GM21367 (cell line): ENCODE measurements at regions not wholly inside any gene's neighbourhood (a gene's known extent, or its start where the extent isn't known, plus 50 kb on each side); places are given as distances from the start of the nearest gene placed in this dataset.

Experiments
- ATAC-seq: cut with Tn5 transposase; IDR thresholded peaks from one replicate; pipeline ENCODE4 v1.9.1; 2021; ENCODE audit not compliant: unreplicated experiment

DNA sequence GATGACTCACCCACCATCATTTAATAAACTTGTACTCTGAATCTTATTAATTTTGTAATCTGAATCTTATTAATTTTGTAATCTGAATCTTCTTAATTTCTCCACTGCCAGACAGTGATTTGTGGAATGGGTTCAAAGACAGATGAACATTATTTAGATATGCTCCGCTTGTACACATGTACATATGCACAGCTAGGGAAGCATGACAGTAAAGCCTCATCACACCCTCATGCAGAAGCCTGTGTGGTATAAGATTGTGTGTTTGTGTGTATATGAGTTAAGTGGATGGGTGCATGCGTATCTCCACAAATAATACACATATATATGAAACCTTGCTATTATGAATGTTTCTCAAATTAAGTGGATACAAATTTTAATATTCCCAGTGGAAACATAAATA lies 318.5 kb upstream of the SFRP2 start:
- no peak for ATAC-seq

DNA sequence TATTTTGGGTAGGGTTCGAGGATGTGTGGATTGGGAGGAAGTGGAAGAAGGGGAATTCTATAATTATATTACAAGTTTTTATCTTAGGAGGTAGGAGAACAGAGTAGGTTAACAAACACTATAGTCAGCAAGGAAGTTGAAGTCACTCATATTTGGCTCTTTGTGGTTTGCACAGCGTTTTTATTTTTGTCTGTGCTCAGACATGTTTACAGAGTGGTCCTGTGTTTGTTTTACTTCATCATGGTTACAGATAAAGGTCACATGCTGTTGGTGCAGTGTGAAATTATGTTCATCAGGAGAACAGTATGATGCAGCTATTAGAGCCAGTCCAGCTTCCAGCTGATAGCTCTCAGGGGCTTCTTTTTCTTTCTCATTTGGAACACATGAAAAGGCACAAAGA lies 299.9 kb upstream of the SFRP2 start:
- ATAC-seq = no peak

- ATAC-seq = no peak
Observed at GRCh38 chr4:154086247-154086646, 297.4 kb upstream of the SFRP2 start.

DNA sequence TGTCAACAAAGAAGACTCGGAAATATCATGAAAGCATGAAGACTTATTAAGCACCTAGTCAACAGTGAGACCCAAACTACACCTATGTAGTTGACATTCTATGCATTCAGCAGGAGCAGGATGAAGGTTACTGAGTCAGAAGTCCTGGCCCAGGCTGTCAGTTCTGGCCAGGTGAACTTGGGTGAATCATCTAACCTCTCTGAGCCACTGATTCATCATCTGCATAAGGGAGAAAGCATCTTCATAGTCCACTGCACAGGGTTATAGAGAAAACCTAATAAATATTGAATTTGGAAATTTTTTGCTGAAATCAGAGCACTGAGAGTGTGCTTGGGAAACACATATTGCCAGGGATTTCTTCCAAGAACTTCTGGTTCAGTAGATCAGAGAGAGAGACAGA lies 296.0 kb upstream of the SFRP2 start:
- ATAC-seq = no peak

DNA sequence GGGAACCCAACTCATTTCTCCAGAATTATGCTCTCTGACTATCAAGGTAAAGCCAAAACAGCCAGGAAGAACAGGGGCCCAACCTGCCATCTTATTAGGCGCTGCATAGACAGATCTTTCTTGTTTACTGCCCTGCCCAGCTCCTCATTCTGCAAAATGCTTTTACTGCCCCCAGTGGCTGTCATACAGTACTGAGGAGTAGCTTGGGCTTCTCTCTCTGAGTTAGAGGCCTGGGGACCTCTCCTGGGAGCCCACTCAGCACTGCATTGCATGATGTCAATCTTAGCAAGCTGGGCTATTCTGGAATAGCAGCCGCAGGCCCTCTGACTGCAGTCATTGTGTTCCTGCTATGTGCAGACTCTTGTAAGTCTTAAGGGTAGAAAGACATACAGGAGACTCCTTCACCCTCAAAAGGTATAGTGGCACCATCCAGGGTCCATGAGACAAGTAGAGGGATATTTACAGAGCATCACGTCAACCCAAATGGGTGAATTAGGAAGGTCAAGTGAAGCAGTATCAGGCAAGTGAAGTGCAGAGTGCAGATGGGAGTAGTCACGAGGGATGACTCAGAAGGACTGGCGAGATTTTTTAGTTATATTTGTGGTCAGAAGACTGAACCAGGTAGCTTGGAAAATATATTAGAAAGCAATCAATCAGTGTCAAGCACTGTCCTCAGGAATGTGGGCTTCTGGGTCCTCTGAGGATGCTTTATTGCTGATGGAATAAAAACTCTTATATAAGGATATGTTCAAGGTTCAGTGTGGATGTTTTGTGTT lies 294.1 kb upstream of the SFRP2 start:
- ATAC-seq = peak; percentile 71

DNA sequence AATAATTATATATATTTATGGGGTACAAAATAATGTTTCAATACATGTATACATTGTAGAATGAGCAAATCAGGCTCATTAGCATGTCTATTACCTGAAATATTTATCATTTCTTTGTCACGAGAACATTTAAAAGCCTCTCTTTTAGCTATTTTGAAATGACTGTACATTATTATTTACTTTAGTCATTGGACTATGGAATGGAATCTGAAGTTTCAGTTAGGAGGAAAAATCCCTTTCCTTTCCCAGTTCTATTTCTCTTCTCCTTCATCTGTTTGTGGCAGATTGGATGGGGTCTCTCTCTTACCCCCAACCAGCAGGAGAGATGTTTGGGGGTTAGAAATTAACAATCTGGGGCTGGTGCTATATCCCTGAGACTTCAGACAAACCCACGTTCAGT lies 292.5 kb upstream of the SFRP2 start:
- ATAC-seq = no peak

DNA sequence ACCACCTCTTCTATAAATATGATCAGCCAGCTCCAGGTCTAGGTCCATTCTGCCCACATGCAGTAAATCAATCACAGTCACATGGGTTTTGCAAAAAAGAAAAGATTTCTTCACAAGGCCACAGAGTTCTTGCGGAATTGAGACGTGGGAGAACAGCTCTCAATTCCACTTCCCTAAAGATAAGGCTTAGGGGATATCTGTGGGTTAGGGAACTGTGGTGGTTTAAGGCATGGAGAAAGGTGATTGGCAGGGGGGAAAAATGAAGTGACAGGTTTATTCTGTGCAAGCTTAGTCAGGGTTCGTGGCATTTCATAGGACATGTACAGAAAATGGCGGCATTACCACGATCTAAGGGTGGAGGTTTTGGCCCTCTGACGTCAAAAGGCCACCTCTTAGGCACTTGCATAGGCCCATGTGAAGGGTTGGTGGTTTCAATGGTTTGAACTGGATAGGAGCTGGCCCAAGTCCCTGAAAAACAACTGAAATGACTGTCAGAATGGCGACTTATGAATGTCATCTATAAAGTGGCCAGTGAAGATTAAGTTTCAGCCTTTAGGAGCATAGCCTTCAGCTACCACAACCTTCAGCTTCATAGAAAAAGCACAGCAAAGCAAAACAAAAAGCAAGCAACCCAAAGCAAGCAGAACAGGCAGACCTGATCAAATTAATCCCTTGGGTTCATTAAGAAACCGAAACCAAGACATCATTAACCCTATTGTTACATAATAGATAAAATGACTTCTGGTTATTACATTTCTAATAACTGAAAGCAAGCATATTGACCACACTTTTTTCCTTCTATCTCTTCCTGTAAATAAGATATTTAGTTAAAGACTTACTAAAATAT lies 289.8 kb upstream of the SFRP2 start:
- no peak for ATAC-seq

DNA sequence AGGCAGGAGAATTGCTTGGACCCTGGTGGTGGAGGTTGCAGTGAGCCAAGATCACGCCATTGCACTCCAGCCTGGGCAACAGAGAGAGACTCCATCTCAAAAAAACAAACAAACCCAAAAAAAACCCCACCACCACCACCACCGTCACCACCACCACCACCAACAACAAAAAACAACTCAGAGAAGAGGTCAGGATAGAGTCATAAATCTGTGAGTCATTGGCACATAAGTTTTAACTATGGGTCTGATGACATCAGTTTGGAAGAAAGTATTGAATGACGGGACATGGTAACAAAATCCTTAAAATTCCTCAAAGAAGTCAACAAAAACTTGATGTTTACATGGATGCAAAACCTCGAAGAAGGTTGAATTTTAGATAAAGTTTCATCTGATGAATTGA lies 288.0 kb upstream of the SFRP2 start:
- ATAC-seq = no peak

DNA sequence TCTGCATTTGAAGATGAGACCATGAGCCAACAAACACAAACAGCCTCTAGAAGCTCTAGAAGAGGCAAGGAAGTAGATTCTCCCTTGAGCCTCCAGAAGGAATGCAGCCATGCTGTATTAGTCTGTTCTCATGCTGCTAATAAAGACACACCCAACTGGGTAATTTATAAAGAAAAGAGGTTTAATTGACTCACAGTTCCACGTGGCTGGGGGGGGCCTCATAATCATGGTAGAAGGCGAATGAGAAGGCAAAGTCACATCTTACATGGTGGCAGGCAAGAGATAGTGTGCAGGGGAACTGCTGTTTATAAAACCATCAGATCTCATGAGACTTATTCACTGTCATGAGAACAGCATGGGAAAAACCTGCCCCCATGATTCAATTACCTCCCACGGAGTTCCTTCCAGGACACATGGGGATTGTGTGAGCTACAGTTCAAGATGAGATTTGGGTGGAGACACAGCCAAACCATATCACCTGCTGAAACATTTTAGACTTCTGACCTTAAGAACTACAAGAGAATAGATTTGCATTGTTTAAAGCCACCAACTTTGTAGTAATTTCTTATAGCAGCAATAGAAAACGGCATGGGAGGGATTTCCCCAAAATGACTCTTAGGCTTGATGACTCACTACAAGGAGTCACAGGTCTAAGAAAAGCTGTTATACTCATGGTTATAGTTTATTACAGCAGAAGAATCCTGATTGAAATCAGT lies 284.4 kb upstream of the SFRP2 start:
- no peak for ATAC-seq

DNA sequence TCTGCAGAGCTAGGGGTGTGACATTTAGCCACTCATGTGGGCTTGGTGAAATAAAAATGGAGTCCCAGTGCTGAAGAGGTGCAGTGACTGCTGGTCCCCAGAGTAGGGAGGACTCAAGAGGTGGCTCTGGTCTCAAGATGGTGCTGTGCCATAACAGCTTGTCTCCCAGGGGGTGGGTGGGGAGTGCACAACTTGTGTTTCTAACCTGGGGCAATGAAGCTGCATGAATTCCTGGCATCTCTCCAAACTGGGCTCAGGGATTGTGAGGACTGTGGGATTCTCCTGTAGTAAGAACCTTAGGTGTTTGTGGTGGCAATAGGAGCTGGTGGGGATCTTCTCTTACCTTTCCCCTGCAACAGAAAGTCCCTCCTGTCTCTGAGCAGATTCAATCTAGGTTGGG lies 278.9 kb upstream of the SFRP2 start:
- no peak for ATAC-seq

GRCh38 chr4:154065368-154065767 lies 276.5 kb upstream of the SFRP2 start:
- ATAC-seq = no peak

- no peak for ATAC-seq
Observed at GRCh38 chr4:154064244-154064643, 275.4 kb upstream of the SFRP2 start.

DNA sequence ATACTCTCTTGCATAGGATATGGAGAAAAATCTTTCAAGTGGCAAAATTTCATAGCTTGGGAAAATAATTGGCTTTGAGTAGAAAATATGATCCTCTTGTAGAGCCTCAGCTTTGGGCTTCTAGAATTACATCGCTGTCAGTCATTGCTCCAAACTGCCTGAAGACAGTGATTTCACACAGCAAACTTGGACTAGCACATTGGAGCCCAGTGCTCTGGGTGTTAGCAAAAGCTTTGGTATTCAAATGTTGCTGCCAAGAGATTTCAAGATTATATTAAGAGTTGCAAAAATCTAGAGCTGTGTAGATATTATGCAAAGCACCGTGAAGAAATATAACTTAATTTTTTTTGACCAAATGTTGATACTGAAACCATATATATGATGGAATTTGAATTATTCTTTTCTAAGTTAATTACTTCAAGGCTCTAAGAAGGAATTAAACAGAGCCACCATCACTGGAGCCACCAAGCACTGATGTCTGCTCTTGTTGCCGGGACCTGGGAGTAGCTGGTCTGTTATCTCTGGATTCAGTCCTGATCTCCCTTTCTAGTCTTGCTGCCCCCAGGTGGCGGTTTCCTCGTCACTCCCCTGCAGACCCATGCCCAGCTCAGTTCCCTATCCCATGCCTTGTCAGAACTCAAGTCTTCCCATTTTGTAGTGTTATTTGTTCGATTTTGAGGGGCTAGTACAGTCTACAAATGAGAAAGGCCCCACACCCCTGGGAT lies 260.7 kb upstream of the SFRP2 start:
- ATAC-seq = no peak

GRCh38 chr4:154047733-154048132 lies 258.9 kb upstream of the SFRP2 start:
- ATAC-seq = no peak

DNA sequence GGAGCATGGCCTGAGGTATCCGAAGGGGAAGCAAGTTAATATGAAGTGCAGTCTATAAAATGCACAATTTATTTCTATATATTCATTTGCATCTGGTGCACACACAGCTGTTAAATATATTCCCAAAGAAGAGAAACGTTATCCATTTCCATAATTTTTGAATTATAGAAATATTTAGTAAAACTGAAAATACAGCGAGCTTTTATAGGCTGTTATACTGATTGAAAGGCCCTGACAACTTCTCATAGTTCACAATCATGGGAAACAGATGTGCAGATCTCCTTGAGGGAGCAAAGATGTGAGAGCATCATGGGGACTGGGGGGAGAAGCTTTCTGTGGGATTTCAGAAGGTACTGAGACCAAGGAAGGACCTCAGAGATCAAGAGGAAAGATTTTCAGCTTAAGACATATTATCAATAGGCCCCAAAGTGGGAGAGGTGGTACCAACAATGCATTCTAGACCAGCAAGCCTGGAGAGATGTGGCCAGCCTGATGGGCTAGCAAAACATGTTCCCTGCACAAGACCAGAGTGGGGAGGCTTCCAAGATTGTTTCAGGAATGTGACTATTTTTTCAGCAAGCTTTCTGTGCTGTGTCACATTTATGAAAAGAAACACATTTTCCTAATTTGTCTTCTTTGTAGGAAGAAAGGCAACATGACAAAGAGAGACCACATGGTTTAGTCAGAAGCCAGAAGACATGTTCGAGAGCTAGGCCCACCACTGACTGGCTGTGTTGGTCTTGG lies 256.0 kb upstream of the SFRP2 start:
- no peak for ATAC-seq

- ATAC-seq = no peak
Observed at GRCh38 chr4:154044108-154044531, 255.2 kb upstream of the SFRP2 start.

- no peak for ATAC-seq
Observed at GRCh38 chr4:154041640-154042039, 252.8 kb upstream of the SFRP2 start.

GRCh38 chr4:154039435-154040343 lies 250.8 kb upstream of the SFRP2 start:
- no peak for ATAC-seq

- ATAC-seq = no peak
Observed at GRCh38 chr4:154036856-154037255, 248.0 kb upstream of the SFRP2 start.
